GM21619 (cell line): ENCODE measurements at regions not wholly inside any gene's neighbourhood (a gene's known extent, or its start where the extent isn't known, plus 50 kb on each side); places are given as distances from the start of the nearest gene placed in this dataset.

ENCODE experiments used
- ATAC-seq: cut with Tn5 transposase; IDR thresholded peaks from one replicate; pipeline ENCODE4 v1.9.1; 2021; ENCODE audit not compliant: unreplicated experiment

- ATAC-seq: no peak
These were observed 176.6 kb upstream of the STARD13 start for GRCh38 chr13:33462109-33462508.

DNA sequence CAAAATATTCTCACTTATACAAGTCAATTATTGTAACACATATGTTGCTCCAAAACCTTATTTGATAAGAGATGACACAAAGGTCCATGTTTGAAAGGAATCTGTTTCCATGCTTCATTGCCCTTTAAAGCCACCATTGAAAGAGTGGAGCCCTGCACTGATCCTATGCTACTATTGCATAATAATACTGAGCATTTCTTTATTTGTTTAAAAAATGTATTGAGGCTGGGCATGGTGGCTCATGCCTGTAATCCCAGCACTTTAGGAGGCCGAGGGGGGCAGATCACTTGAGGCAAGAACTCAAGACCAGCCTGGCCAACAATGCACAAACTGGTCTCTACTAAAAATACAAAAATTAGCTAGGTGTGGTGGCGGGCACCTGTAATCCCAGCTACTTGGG, 178.8 kb upstream of the STARD13 start:
- ATAC-seq: no peak

GRCh38 chr13:33466262-33466661, 180.7 kb upstream of the STARD13 start:
- no peak for ATAC-seq

DNA sequence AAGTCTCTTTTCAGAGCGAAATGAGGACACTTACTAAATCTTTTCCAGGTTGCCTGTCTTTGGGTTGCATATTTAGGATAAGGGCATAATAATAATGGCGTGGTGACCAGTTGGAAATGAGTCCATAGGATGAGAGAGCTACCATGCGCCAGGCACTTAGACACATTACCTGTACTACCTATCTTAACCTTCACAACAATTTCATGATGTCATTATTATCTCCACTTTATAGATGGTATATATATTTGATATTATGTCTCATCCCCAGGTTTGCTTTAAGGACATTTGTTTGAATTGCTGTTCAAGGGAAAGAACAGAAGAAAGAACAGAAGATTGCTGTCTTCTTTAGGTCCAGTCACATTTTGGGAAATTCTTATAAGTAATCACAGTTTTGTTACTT, 182.0 kb upstream of the STARD13 start:
- no peak for ATAC-seq

DNA sequence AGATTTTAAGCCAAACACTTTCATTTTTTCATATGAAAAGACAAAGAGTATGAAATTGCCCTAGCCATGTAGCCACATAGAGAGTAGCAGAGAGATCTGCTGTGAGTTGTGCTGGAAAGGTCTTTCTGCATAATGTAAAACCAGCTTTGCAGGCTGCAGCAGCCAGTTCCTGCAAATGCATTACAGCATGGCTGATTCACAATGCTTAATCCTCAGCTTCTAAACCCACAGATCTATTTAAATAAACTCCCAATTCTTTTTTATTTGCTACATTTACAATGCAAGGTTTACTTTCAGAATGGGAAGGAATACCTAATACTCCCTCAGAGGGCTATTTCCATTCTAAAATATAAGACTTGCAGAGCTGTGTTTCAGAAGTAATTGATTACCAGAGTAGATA, 185.6 kb upstream of the STARD13 start:
- no peak for ATAC-seq

- no peak for ATAC-seq
These were observed 186.9 kb upstream of the STARD13 start for GRCh38 chr13:33472446-33472845.

GRCh38 chr13:33479105-33479504, 193.6 kb upstream of the STARD13 start:
- ATAC-seq: no peak

GRCh38 chr13:33480561-33480960, 195.0 kb upstream of the STARD13 start:
- ATAC-seq: no peak

- ATAC-seq: no peak
These were observed 197.9 kb upstream of the STARD13 start for GRCh38 chr13:33483471-33483870.

GRCh38 chr13:33485247-33485646, 199.7 kb upstream of the STARD13 start:
- no peak for ATAC-seq

- ATAC-seq: peak; percentile 57
These were observed 202.2 kb upstream of the STARD13 start for GRCh38 chr13:33487575-33488243.

DNA sequence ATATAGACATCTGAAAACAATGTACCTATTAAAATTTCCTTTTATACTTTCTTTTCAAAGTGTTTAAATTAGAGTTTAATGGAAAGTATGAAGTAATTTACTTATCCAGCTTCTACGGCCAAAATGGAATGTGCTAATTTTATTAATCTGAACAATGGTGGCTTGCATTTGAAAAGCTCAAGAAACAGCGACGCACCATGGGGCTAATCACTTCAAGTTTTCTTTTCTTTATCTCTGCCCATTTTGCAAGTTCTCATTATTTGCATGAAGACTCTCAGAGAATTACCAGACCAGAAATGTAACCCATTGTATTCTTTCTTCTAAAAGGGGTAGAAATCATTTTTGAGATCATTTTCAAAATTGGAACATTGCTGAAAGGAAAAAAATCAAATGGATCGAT, 204.0 kb upstream of the STARD13 start:
- no peak for ATAC-seq

DNA sequence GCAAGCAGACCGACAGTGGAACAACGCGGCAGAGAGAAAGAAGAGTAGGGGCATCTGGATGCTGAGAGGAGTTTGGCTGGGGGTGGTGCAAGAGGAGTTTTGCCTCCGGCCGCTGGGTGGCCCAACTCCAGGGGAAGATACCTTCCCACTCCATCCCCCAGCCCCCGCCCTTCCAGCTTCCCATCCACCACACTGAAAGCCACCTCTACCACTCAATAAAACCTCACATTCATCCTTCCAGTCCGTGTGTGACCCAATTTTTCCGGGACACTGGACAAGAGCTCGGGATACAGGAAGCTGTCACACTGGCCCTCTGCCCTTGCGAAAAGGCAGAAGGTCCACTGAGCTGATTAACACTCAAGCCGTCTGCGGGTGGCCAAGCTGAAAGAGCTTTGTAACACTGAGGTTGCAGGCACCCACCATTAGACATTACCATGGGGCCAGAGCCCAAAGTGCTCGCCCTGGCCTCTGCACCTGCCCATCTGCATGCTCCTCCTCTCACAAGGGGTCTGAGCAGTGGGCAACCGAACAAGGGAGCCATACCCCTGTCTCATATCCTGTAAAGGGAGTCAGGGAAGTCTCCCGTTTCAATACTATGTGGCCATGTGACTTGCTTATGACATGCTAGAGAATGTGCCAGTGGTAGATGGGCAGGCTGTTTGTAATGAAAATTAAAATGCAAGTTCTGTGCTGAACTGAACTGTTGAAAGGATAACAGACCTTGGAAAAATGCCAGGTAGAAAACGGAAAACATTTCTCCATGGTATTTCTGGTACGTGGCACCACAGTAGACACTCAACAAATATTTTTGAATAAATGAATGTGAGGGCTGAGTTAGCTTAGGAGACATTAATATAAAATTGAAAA, 205.1 kb upstream of the STARD13 start:
- no peak for ATAC-seq

DNA sequence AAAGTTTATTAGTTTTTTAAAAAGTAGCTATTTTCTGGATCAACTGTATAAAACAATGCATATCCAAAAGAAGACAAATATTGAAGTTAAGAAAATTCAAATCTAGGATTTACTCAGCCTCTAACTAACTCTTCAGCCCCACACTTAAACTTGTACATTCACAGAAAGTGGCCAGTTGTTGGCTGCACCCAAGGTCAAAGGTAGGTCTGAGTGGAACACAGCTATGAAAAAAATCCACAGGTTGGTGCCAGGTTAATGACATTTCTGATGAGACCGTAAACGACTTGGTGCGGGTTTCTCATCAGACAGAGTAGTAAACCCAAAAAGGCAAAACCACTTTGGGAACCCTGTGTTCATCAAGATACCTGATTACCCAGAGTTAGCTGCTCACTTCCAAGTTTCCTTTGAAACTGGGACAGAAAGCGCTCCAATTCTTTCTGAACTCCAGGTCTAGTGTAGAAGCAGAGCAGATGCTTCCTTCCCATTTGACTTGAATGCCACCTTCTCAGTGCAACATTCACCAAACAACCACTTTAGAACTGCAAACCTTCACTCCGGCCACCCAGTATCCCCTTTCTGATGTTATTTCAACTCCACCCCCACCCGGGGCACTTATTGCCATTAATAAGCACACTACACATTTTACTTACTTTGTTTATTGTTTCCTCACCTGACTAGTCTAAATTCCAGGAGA, 208.3 kb upstream of the STARD13 start:
- ATAC-seq: no peak

- ATAC-seq: no peak
These were observed 209.1 kb upstream of the STARD13 start for GRCh38 chr13:33494596-33495204.

GRCh38 chr13:33496336-33496735, 210.8 kb upstream of the STARD13 start:
- ATAC-seq: no peak

DNA sequence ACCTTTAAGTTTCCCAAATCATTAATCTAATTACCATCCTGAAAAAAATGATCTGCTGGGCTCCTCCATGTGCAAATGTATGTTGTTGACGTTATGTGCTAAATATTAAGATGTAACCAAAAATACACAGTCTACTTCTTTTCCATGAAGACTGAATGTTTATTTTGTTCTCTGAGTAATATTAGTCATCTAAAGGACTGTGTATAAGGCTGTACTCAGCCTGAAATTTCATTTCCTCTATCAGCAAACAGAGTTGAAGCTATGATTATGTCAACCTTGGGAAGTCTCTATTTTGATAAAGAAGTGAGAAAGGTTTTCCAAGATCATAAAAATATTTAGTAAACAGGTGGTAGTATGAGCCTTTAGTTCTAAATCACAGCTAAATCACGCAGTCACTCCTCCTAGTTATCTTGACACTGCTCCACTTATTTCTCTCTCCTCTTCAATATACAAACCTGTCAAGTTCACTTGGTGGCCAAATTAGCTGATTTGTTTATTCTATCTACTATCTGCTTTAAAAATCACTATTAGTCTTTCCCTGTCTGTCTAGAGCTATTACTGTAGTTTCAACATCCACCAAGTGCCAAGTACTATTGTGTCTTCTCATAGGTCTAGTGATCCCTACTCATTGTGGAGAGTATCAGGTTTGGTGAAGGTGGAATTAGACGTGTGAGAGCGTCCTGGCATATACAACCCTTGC, 211.7 kb upstream of the STARD13 start:
- ATAC-seq: no peak

DNA sequence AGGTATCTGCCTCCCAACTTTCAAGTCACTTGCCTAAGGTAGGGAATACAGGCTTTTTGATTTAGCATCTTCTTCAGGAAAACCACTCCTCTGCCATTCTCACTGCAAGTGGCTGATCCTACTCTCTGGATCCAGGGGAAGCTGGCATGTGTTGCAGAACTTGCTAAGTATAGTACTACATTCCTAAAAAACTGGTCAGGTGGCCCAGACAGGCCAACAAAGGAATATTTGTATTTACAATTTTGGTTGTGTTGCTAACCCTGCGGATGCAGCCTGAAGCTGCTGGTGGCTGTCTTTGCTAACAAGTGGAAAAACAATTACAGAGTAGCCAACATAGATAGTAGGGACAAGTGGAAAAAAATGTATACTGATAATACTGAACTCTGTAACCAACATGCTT, 222.5 kb upstream of the STARD13 start:
- no peak for ATAC-seq

- no peak for ATAC-seq
These were observed 224.2 kb upstream of the STARD13 start for GRCh38 chr13:33509642-33510229.

- ATAC-seq: no peak
These were observed 224.9 kb upstream of the STARD13 start for GRCh38 chr13:33510350-33510970.
